Mesendoderm (in vitro differentiated cells): ENCODE measurements at regions not wholly inside any gene's neighbourhood (a gene's known extent, or its start where the extent isn't known, plus 50 kb on each side); places are given as distances from the start of the nearest gene placed in this dataset.
A peak's percentile ranks its signal among the peaks of the same experiment; 100 is the strongest.

Source experiments
- DNase-seq: peaks from one replicate; pipeline ENCODE4 v3.0.0; 2013
- H2AK5ac ChIP-seq: 2 replicates; pipeline ENCODE4 v1.6.1; 2013; ENCODE audit warnings: low read length, inconsistent platforms
- H2BK120ac ChIP-seq: 2 replicates; pipeline ENCODE4 v1.6.1; 2013; ENCODE audit warnings: low read depth, mild to moderate bottlenecking, low read length, moderate library complexity, mixed read lengths
- H2BK15ac ChIP-seq: replicated peaks from 2 replicates; pipeline ENCODE4 v1.6.1; 2013; ENCODE audit warnings: low read depth, mild to moderate bottlenecking, moderate library complexity
- H2BK5ac ChIP-seq: 2 replicates; pipeline ENCODE4 v1.6.1; 2013; ENCODE audit warnings: low read length, inconsistent platforms
- H3K18ac ChIP-seq: 2 replicates; pipeline ENCODE4 v1.6.1; 2013; ENCODE audit warnings: mild to moderate bottlenecking, low read length, mixed read lengths
- H3K23ac ChIP-seq: one replicate; pipeline ENCODE4 v1.6.1; 2013; ENCODE audit warnings: low read length
- H3K27ac ChIP-seq: 2 replicates; pipeline ENCODE4 v1.5.1; 2013; ENCODE audit warnings: low read depth, mild to moderate bottlenecking, inconsistent platforms, low read length, moderate library complexity
- H3K27me3 ChIP-seq: 2 replicates; pipeline ENCODE4 v1.6.1; 2013; ENCODE audit warnings: low read length, control low read depth, mild to moderate bottlenecking, inconsistent platforms; ENCODE audit not compliant: insufficient read depth, poor library complexity
- H3K36me3 ChIP-seq: 2 replicates; pipeline ENCODE4 v1.6.1; 2013; ENCODE audit warnings: low read length, inconsistent platforms; ENCODE audit not compliant: control insufficient read depth, insufficient read depth
- H3K4ac ChIP-seq: one replicate; pipeline ENCODE4 v1.6.1; 2013; ENCODE audit warnings: low read depth, mild to moderate bottlenecking, low read length, moderate library complexity
- H3K4me1 ChIP-seq: 2 replicates; pipeline ENCODE4 v1.6.1; 2013; ENCODE audit warnings: low read depth, low read length, inconsistent platforms; ENCODE audit not compliant: control insufficient read depth
- H3K4me2 ChIP-seq: 2 replicates; pipeline ENCODE4 v1.6.1; 2013; ENCODE audit warnings: low read length
- H3K4me3 ChIP-seq: 2 replicates; pipeline ENCODE4 v1.5.1; 2013; ENCODE audit warnings: mild to moderate bottlenecking, low read length
- H3K56ac ChIP-seq: one replicate; pipeline ENCODE4 v1.6.1; 2013; ENCODE audit warnings: low read length
- H3K79me1 ChIP-seq: 2 replicates; pipeline ENCODE4 v1.6.1; 2013; ENCODE audit warnings: low read length, inconsistent platforms
- H3K79me2 ChIP-seq: 2 replicates; pipeline ENCODE4 v1.6.1; 2013; ENCODE audit warnings: mild to moderate bottlenecking, low read length; ENCODE audit not compliant: control insufficient read depth, insufficient read depth
- H3K9ac ChIP-seq: 2 replicates; pipeline ENCODE4 v1.6.1; 2013; ENCODE audit warnings: low read length, inconsistent platforms
- H4K5ac ChIP-seq: one replicate; pipeline ENCODE4 v1.6.1; 2013; ENCODE audit warnings: low read length
- H4K8ac ChIP-seq: one replicate; pipeline ENCODE4 v1.6.1; 2013; ENCODE audit warnings: low read depth, mild to moderate bottlenecking, control low read depth, low read length, moderate library complexity
- WGBS: extraction: QIAGEN DNeasy Blood & Tissue Kit; methylation state at CpG from one replicate; pipeline ENCODE4 v1.1.7; 2013; ENCODE audit warnings: low lambda C conversion rate, missing lambda C conversion rate; ENCODE audit not compliant: insufficient coverage; ENCODE audit errors: extremely low coverage; 5-methylcytosine and 5-hydroxymethylcytosine counted together

DNA sequence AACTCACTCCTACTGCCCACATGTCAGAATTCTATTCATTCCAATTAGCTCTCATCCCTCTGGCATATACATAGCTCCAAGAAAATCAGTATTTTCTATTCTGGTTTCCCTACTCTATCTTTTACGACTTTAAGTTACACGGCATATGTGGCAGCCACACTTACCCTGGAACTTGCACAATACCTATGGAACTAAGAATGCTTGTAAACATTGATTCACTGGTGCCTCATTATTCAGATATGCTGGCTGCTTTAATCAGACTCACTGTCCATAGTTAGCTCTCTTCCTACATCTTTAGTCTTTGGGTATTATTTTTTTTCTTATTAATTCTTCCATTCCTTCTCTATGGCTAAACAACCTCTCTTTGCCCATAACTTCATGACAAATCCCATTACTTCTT lies 1519.9 kb upstream of the ACVR2A start:
- no peak overlapping the region for H3K9ac ChIP-seq
- H3K4ac ChIP-seq, result no peak overlapping the region
- H3K23ac ChIP-seq, result no peak overlapping the region
- no peaks in the 10 kb centered on the region for H3K4me1 ChIP-seq
- H4K5ac ChIP-seq, result no peak overlapping the region
- H3K18ac ChIP-seq, result no peak overlapping the region
- H3K27me3 ChIP-seq, result no peaks in the 10 kb centered on the region
- no peak overlapping the region for H2BK5ac ChIP-seq
- no peaks in the 10 kb centered on the region for H3K36me3 ChIP-seq
- H2BK15ac ChIP-seq, result no peak overlapping the region
- WGBS, result no CpG with 5 or more reads among the region's 2 CpGs
- H3K79me1 ChIP-seq, result no peaks in the 10 kb centered on the region
- H3K4me2 ChIP-seq, result no peak overlapping the region
- no peak overlapping the region for H2AK5ac ChIP-seq
- H3K56ac ChIP-seq, result no peak overlapping the region
- no peaks in the 10 kb centered on the region for H3K79me2 ChIP-seq
- H4K8ac ChIP-seq, result no peak overlapping the region
- H3K4me3 ChIP-seq, result no peak overlapping the region
- no peak overlapping the region for H2BK120ac ChIP-seq
- H3K27ac ChIP-seq, result no peak overlapping the region
- DNase-seq, result no peak

DNA sequence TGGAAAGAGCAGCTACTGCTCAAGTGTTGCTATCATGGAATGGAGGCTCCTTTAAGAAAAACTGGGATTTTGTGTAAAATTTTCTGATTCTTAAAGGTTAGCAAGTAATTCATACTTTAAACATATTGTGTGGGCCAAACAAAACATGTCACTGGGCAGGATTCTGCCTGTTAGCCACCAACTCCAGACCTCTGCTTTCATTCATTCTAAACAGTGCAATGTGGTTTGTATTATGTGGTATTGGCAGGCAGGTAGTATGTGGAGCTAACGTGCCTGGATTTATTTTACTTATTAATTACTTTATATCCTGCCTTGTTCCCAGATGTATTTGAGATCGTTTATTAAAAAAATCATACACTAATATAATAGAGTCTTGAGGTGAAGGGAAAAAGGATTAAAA lies 1521.3 kb upstream of the ACVR2A start:
- Histone ChIP-seq H3K79me2 (no peaks in the 10 kb centered on the region), H3K18ac (no peak overlapping the region), H3K4ac (no peak overlapping the region), H3K36me3 (no peaks in the 10 kb centered on the region), H3K56ac (no peak overlapping the region), H3K79me1 (no peaks in the 10 kb centered on the region), H3K23ac (no peak overlapping the region), H2BK5ac (no peak overlapping the region), H2BK15ac (no peak overlapping the region), H2BK120ac (no peak overlapping the region), H3K9ac (no peak overlapping the region), H4K5ac (no peak overlapping the region), H3K27me3 (no peaks in the 10 kb centered on the region), H4K8ac (no peak overlapping the region), H2AK5ac (no peak overlapping the region), H3K4me2 (no peak overlapping the region), H3K4me3 (no peak overlapping the region), H3K27ac (no peak overlapping the region), H3K4me1 (no peaks in the 10 kb centered on the region)
- DNase-seq, result no peak
- WGBS, result no CpG with 5 or more reads among the region's 2 CpGs

DNA sequence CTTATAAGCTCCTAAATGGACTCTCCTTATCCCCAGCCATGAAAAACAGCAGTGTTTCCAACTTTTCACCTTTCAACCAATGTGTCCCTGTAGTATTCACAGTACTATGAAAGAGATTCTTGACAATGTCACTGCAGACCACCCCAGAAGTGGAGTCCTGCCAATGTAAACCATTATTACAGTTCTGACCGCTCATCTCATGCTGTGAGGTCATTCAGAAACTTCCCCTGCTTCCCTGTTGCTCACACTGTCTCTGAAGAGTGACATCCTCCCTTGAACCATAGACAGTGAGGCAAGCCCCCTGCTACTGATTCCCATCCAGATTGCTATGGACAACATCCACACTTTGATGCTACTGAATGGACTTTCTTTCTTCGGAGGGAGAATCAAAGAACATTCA lies 1523.7 kb upstream of the ACVR2A start:
- no peaks in the 10 kb centered on the region for H3K36me3 ChIP-seq
- H4K8ac ChIP-seq, result no peak overlapping the region
- no peak for DNase-seq
- H3K4me1 ChIP-seq, result no peaks in the 10 kb centered on the region
- H2BK15ac ChIP-seq, result no peak overlapping the region
- H3K56ac ChIP-seq, result no peak overlapping the region
- no peak overlapping the region for H3K27ac ChIP-seq
- no peak overlapping the region for H4K5ac ChIP-seq
- no peaks in the 10 kb centered on the region for H3K27me3 ChIP-seq
- H3K18ac ChIP-seq, result no peak overlapping the region
- H3K4ac ChIP-seq, result no peak overlapping the region
- no peak overlapping the region for H3K23ac ChIP-seq
- no peak overlapping the region for H3K4me2 ChIP-seq
- WGBS, result no CpG with 5 or more reads among the region's 2 CpGs
- H3K9ac ChIP-seq, result no peak overlapping the region
- H3K79me2 ChIP-seq, result no peaks in the 10 kb centered on the region
- H2BK5ac ChIP-seq, result no peak overlapping the region
- no peak overlapping the region for H2BK120ac ChIP-seq
- no peak overlapping the region for H2AK5ac ChIP-seq
- no peak overlapping the region for H3K4me3 ChIP-seq
- H3K79me1 ChIP-seq, result no peaks in the 10 kb centered on the region

DNA sequence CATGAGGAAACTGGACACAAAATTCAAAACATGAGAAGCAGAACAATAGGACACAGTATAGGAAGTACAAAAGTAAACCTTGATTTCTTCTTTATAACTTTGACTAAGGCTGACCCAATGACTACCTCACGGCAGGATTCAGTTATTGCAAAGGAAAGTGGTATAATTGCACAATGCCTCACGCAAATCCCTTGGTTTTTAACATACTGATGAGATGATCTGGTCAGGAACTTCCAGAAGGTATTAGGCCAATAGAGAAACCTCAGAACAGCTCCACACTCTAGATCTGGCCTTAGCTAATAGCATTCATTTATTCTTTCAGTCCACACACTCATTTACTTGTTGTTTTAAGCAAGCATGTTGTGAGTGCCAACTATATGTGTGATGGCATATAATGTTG lies 1526.9 kb upstream of the ACVR2A start:
- Histone ChIP-seq H2BK5ac (no peak overlapping the region), H3K27me3 (no peaks in the 10 kb centered on the region), H3K18ac (no peak overlapping the region), H3K23ac (no peak overlapping the region), H3K4me2 (no peak overlapping the region), H2BK120ac (no peak overlapping the region), H3K9ac (no peak overlapping the region), H3K36me3 (no peaks in the 10 kb centered on the region), H3K4me1 (no peaks in the 10 kb centered on the region), H3K79me2 (no peaks in the 10 kb centered on the region), H4K8ac (no peak overlapping the region), H3K4ac (no peak overlapping the region), H3K79me1 (no peaks in the 10 kb centered on the region), H3K27ac (no peak overlapping the region), H4K5ac (no peak overlapping the region), H3K56ac (no peak overlapping the region), H2BK15ac (no peak overlapping the region), H3K4me3 (no peak overlapping the region), H2AK5ac (no peak overlapping the region)
- no CpG with 5 or more reads among the region's 2 CpGs for WGBS
- DNase-seq, result no peak

DNA sequence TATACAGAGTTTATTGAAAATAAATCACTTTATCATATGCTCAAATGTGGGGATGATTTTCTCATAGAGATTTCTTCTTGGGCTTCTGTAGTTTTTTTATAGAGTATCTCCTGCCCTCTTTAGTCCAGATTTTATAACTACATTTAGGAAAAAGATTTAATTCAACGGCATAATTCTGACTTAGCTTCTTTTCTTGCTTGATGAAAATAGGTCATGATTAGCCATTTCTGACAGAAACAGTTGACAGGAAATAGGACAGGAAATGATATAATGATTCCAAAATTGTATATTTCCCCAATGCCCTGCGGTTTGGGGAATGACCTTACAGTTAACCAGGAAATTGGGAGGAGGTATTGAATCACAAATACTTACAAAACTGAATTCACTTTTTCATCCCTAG lies 1531.9 kb upstream of the ACVR2A start:
- Histone ChIP-seq H4K8ac (no peak overlapping the region), H3K23ac (no peak overlapping the region), H2BK15ac (no peak overlapping the region), H3K56ac (no peak overlapping the region), H3K4me1 (no peaks in the 10 kb centered on the region), H3K27ac (no peak overlapping the region), H2BK120ac (no peak overlapping the region), H2AK5ac (no peak overlapping the region), H3K4me2 (no peak overlapping the region), H3K79me2 (no peaks in the 10 kb centered on the region), H3K9ac (no peak overlapping the region), H3K27me3 (no peaks in the 10 kb centered on the region), H4K5ac (no peak overlapping the region), H2BK5ac (no peak overlapping the region), H3K36me3 (no peaks in the 10 kb centered on the region), H3K79me1 (no peaks in the 10 kb centered on the region), H3K18ac (no peak overlapping the region), H3K4me3 (no peak overlapping the region), H3K4ac (no peak overlapping the region)
- peak; percentile 5 for DNase-seq
- WGBS, result no CpG with 5 or more reads among the region's 2 CpGs

- no peak overlapping the region for H3K4me3 ChIP-seq
- H3K79me1 ChIP-seq, result no peaks in the 10 kb centered on the region
- WGBS, result no CpG with 5 or more reads among the region's 3 CpGs
Observed at GRCh38 chr2:146305164-146305563, 1539.7 kb upstream of the ACVR2A start.

More at GRCh38 chr2:146305164-146305563, 1539.7 kb upstream of the ACVR2A start:
- H3K4me1 ChIP-seq, result no peaks in the 10 kb centered on the region
- no peak for DNase-seq
- no peak overlapping the region for H2BK120ac ChIP-seq
- H3K36me3 ChIP-seq, result no peaks in the 10 kb centered on the region
- H4K8ac ChIP-seq, result no peak overlapping the region
- H3K27ac ChIP-seq, result no peak overlapping the region
- H2BK15ac ChIP-seq, result no peak overlapping the region
- no peak overlapping the region for H3K56ac ChIP-seq
- no peak overlapping the region for H3K23ac ChIP-seq
- no peak overlapping the region for H4K5ac ChIP-seq
- no peaks in the 10 kb centered on the region for H3K27me3 ChIP-seq
- H2AK5ac ChIP-seq, result no peak overlapping the region
- H3K4ac ChIP-seq, result no peak overlapping the region
- H3K79me2 ChIP-seq, result no peaks in the 10 kb centered on the region
- no peak overlapping the region for H3K4me2 ChIP-seq
- H2BK5ac ChIP-seq, result no peak overlapping the region
- H3K18ac ChIP-seq, result no peak overlapping the region
- no peak overlapping the region for H3K9ac ChIP-seq
